Vagina (tissue), 2 donors: ENCODE measurements at regions not wholly inside any gene's neighbourhood (a gene's known extent, or its start where the extent isn't known, plus 50 kb on each side); places are given as distances from the start of the nearest gene placed in this dataset.
"Not testable (repeated sequence)": the region's sequence is repeated elsewhere in the genome, so short reads cannot be mapped to it uniquely, and the experiment has no call there.

ENCODE experiments used
- DNase-seq, 2 donors: peaks; one replicate each; pipeline ENCODE4 v3.0.0-alpha.2; 2017; ENCODE audit errors: extremely low spot score in 2 of 2
- H3K27ac ChIP-seq: fragments of 200-600 bp; sonication (generic); one replicate; pipeline ENCODE4 v1.5.1; 2019
- H3K27me3 ChIP-seq: fragments of 200-600 bp; sonication (generic); one replicate; pipeline ENCODE4 v1.5.1; 2019
- H3K36me3 ChIP-seq, 2 donors: fragments of 200-600 bp; sonication (generic); one replicate each; pipeline ENCODE4 v1.5.1; 2017 to 2019
- H3K4me1 ChIP-seq: fragments of 200-600 bp; sonication (generic); one replicate; pipeline ENCODE4 v1.5.1; 2019
- H3K4me3 ChIP-seq, 2 donors: fragments of 200-600 bp; sonication (generic); 1 replicate in 1 of 2; 2 replicates in 1 of 2; pipeline ENCODE4 v1.5.1; 2016 to 2019
- H3K9me3 ChIP-seq: fragments of 200-600 bp; sonication (generic); one replicate; pipeline ENCODE4 v1.5.1; 2019
- POLR2A ChIP-seq, 2 donors: fragments of 450-650 bp; IDR thresholded peaks; one replicate each; pipeline ENCODE4 v1.6.1; 2017; ENCODE audit warnings: antibody characterized with exemption in 2 of 2, mild to moderate bottlenecking in 2 of 2, moderate library complexity in 2 of 2
- POLR2AphosphoS5 ChIP-seq, 2 donors: sonication (generic); formaldehyde crosslinking; IDR thresholded peaks; one replicate each; pipeline ENCODE4 v1.9.0; 2017; ENCODE audit warnings: antibody characterized with exemption in 2 of 2, mild to moderate bottlenecking in 2 of 2, low read depth in 1 of 2; ENCODE audit not compliant: insufficient read depth in 1 of 2
- intact Hi-C: fragments of 100-400 bp; cut with DNase I; formaldehyde crosslinking; loops from one replicate; pipeline ENCODE4 v1.15.1; 2023
- TF ChIP-seq, protein P1 (sequence below), 3 experiments: fragments of 450-650 bp in 2 of 3; fragments of 200-600 bp in 1 of 3; sonication (generic) in 1 of 3; IDR thresholded peaks; one replicate each; pipeline ENCODE4 v1.5.1; 2017 to 2019; ENCODE audit warnings: antibody characterized with exemption in 3 of 3, mild to moderate bottlenecking in 2 of 3, moderate library complexity in 2 of 3

DNA sequence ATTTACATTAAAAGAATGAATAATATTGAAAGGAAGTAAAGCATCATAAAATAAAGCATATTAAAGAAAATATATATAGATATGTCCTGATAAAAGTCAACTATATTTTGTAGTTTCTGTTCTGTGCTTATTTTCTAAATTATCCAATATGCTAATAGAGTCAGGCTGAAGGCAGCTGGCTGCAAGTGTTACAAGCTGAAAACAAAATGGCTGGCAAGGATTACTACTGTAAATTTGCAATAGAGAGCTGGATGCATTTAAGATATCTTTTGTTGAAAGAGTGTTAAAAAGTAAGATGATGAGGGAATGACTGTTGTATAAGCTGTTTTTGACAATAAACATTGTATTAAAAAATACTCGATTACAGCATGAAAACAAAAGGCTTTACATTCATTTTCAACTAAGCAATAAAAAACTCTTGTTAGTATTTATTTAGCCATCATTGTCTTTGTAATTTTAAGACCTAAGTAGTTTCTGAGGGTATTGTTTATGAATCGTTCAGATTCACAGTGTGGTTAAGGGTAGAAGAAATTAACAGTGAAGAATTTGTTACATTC lies 76.3 kb downstream of the TANC2 start:
- intact Hi-C loops: no loop called here

DNA sequence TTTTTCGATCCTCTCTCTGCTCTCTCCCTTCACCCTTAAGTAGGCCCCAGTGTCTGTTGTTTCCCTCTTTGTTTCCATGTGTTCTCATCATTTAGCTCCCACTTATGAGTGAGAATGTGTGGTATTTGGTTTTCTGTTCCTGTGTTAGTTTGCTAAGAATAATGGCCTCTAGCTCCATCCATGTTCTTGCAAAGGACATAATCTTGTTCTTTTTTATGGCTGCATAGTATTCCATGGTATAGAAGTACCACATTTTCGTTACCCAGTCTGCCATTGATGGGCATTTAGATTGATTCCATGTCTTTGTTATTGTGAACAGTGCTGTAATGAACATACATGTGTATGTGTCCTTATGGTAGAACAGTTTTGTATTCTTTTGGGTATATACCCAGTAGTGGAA lies 91.5 kb downstream of the TANC2 start:
- H3K27ac ChIP-seq, H3K27me3 ChIP-seq, H3K4me1 ChIP-seq, DNase-seq, H3K9me3 ChIP-seq, H3K36me3 ChIP-seq, H3K4me3 ChIP-seq, intact Hi-C loops: not testable (repeated sequence)

More for the DNA sequence above, 76.3 kb downstream of the TANC2 start:
- Histone ChIP-seq H3K4me3 (no peak overlapping the region), H3K9me3 (no peaks in the 10 kb centered on the region), H3K4me1 (no peaks in the 10 kb centered on the region), H3K27me3 (no peaks in the 10 kb centered on the region), H3K36me3 (no peaks in the 10 kb centered on the region), H3K27ac (no peak overlapping the region)
- TF ChIP-seq POLR2A (IDR thresholded peaks at IDR 0.05) (no peak), POLR2AphosphoS5 (IDR thresholded peaks at IDR 0.05; ENCODE audit: insufficient read depth in 1 of 2, low read depth in 1 of 2) (no peak)
- TF ChIP-seq, protein P1, sequence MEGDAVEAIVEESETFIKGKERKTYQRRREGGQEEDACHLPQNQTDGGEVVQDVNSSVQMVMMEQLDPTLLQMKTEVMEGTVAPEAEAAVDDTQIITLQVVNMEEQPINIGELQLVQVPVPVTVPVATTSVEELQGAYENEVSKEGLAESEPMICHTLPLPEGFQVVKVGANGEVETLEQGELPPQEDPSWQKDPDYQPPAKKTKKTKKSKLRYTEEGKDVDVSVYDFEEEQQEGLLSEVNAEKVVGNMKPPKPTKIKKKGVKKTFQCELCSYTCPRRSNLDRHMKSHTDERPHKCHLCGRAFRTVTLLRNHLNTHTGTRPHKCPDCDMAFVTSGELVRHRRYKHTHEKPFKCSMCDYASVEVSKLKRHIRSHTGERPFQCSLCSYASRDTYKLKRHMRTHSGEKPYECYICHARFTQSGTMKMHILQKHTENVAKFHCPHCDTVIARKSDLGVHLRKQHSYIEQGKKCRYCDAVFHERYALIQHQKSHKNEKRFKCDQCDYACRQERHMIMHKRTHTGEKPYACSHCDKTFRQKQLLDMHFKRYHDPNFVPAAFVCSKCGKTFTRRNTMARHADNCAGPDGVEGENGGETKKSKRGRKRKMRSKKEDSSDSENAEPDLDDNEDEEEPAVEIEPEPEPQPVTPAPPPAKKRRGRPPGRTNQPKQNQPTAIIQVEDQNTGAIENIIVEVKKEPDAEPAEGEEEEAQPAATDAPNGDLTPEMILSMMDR (IDR thresholded peaks at IDR 0.05): no peak
- no peak for DNase-seq

DNA sequence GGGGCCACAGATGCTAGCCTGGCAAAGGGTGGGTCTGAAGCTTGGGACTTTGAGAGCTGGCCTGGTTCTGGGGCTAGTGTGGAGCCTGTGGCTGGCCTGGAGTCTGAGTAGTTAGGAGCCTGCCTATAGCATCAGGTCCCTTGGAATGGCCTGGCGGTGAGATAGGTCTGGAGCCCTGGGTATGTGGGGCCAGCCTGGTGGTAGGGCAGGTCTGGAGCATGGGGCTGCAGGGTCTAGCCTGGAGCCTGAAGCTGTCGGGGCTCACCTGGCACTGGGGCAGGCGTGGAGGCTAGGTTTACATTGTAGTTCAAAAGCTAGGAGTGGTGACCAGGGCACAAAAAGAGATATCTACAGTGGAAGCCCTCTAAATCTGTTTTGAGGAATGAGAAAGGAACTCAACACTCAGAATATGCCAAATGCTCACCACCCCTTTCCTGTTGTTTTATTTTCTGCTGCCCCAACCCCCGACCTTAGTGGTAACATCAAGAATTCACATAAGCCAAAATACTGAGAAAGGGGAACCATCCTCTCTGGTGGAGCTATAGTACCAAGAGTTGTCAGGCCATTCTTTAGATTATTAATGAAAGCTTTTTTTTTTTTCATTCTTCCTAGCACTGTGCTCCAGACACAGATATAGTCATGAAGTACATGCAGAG lies 100.3 kb downstream of the TANC2 start:
- no peak overlapping the region for H3K27ac ChIP-seq
- DNase-seq: no peak
- H3K4me3 ChIP-seq: no peak overlapping the region
- no peaks in the 10 kb centered on the region for H3K36me3 ChIP-seq
- intact Hi-C loops: no loop called here
- TF ChIP-seq POLR2A (IDR thresholded peaks at IDR 0.05) (no peak), POLR2AphosphoS5 (IDR thresholded peaks at IDR 0.05; ENCODE audit: insufficient read depth in 1 of 2, low read depth in 1 of 2) (no peak)
- TF ChIP-seq, protein P1 (IDR thresholded peaks at IDR 0.05): no peak
- H3K27me3 ChIP-seq: no peaks in the 10 kb centered on the region
- H3K9me3 ChIP-seq: no peaks in the 10 kb centered on the region
- no peaks in the 10 kb centered on the region for H3K4me1 ChIP-seq

DNA sequence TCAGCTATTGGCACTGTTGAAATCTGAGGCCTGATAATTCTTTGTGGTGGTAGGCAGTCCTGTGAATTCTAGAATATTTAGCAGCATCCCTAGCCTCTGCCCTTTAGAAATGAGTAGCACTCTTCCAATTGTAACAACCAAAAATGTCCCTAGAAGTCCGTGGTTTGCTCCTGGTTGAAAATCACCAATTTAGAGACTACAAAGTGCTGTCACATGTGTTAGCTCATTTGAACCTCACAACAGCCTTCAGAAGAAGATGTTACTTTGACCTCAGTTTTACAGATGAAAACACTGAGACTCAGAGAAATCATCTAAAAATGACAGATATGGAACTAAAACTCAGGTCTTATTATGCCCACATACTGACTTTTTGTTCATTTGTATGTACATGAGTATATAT lies 103.2 kb downstream of the TANC2 start:
- no peak overlapping the region for H3K4me3 ChIP-seq
- H3K9me3 ChIP-seq: no peaks in the 10 kb centered on the region
- H3K4me1 ChIP-seq: no peaks in the 10 kb centered on the region
- no peak for DNase-seq
- TF ChIP-seq POLR2A (IDR thresholded peaks at IDR 0.05) (no peak), POLR2AphosphoS5 (IDR thresholded peaks at IDR 0.05; ENCODE audit: insufficient read depth in 1 of 2, low read depth in 1 of 2) (no peak)
- TF ChIP-seq, protein P1 (IDR thresholded peaks at IDR 0.05): no peak
- intact Hi-C loops: no loop called here
- no peak overlapping the region for H3K27ac ChIP-seq
- H3K36me3 ChIP-seq: no peaks in the 10 kb centered on the region
- no peaks in the 10 kb centered on the region for H3K27me3 ChIP-seq

DNA sequence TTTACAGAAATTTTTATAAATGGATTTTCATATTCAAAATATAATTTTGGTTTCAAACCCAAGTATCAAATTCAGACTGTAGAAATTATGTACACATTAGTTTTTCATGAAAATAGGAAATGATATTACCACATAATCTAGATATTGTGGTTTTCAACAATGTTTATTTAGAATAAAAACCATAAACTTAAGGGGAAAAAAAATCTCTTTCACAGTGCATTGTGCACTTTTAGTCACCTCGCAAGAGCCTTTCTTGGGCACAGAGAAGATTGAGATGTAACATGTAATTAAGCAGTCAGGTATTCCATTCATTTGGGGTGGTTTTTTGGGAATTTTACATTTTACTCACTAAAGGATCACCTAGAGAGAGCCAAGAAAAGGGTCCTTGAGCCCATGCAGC lies 104.0 kb downstream of the TANC2 start:
- no peak for DNase-seq
- no peak overlapping the region for H3K27ac ChIP-seq
- intact Hi-C loops: no loop called here
- TF ChIP-seq POLR2A (IDR thresholded peaks at IDR 0.05): no peak
- no peak for TF ChIP-seq POLR2AphosphoS5 (IDR thresholded peaks at IDR 0.05; ENCODE audit: insufficient read depth in 1 of 2, low read depth in 1 of 2)
- TF ChIP-seq, protein P1 (IDR thresholded peaks at IDR 0.05): no peak
- no peak overlapping the region for H3K4me3 ChIP-seq
- no peaks in the 10 kb centered on the region for H3K36me3 ChIP-seq
- no peaks in the 10 kb centered on the region for H3K27me3 ChIP-seq
- no peaks in the 10 kb centered on the region for H3K9me3 ChIP-seq
- no peaks in the 10 kb centered on the region for H3K4me1 ChIP-seq
